H9 (cell line): ENCODE measurements at regions not wholly inside any gene's neighbourhood (a gene's known extent, or its start where the extent isn't known, plus 50 kb on each side); places are given as distances from the start of the nearest gene placed in this dataset.

ENCODE experiments used
- DNase-seq: peaks from one replicate; pipeline ENCODE4 v3.0.0-alpha.2; 2017
- H2AFZ ChIP-seq: one replicate; pipeline ENCODE4 v1.6.1; 2013; ENCODE audit warnings: mild to moderate bottlenecking, low read length, control low read depth, moderate library complexity
- H2AK5ac ChIP-seq: 2 replicates; pipeline ENCODE4 v1.6.1; 2013; ENCODE audit warnings: low read length, control low read depth, mixed read lengths; ENCODE audit not compliant: insufficient read length
- H2BK120ac ChIP-seq: one replicate; pipeline ENCODE4 v1.6.1; 2013; ENCODE audit warnings: low read depth, mild to moderate bottlenecking, low read length, control low read depth, inconsistent platforms; ENCODE audit not compliant: poor library complexity, severe bottlenecking
- H2BK12ac ChIP-seq: 2 replicates; pipeline ENCODE4 v1.6.1; 2013; ENCODE audit warnings: low read length, control low read depth, mixed read lengths, low read depth; ENCODE audit not compliant: insufficient read length
- H2BK15ac ChIP-seq: 2 replicates; pipeline ENCODE4 v1.6.1; 2013; ENCODE audit warnings: low read depth, low read length, control low read depth
- H2BK20ac ChIP-seq: one replicate; pipeline ENCODE4 v1.6.1; 2013; ENCODE audit warnings: low read depth, mild to moderate bottlenecking, low read length, control low read depth, inconsistent platforms; ENCODE audit not compliant: poor library complexity, severe bottlenecking
- H2BK5ac ChIP-seq: 2 replicates; pipeline ENCODE4 v1.6.1; 2013; ENCODE audit warnings: low read length, control low read depth, mixed read lengths; ENCODE audit not compliant: insufficient read length
- H3K14ac ChIP-seq: 2 replicates; pipeline ENCODE4 v1.6.1; 2013; ENCODE audit warnings: low read length, control low read depth; ENCODE audit not compliant: insufficient read depth
- H3K18ac ChIP-seq: 2 replicates; pipeline ENCODE4 v1.6.1; 2013; ENCODE audit warnings: low read depth, mild to moderate bottlenecking, mixed read lengths, low read length, control low read depth; ENCODE audit not compliant: insufficient read length
- H3K23ac ChIP-seq: 2 replicates; pipeline ENCODE4 v1.6.1; 2013; ENCODE audit warnings: low read length, control low read depth, mixed read lengths, low read depth; ENCODE audit not compliant: insufficient read length
- H3K23me2 ChIP-seq: 2 replicates; pipeline ENCODE4 v1.6.1; 2013; ENCODE audit warnings: low read depth, mild to moderate bottlenecking, mixed read lengths, low read length, control low read depth; ENCODE audit not compliant: insufficient read length, poor library complexity, severe bottlenecking
- H3K27ac ChIP-seq: 2 replicates; pipeline ENCODE4 v1.5.1; 2013; ENCODE audit warnings: low read length, control low read depth, mixed read lengths, low read depth; ENCODE audit not compliant: insufficient read length
- H3K27me3 ChIP-seq: 2 replicates; pipeline ENCODE4 v1.6.1; 2013; ENCODE audit warnings: low read length, control low read depth, inconsistent platforms; ENCODE audit not compliant: insufficient read depth
- H3K4ac ChIP-seq: 2 replicates; pipeline ENCODE4 v1.6.1; 2013; ENCODE audit warnings: low read depth, mild to moderate bottlenecking, control low read depth, inconsistent platforms, low read length, moderate library complexity
- H3K4me1 ChIP-seq: 2 replicates; pipeline ENCODE4 v1.6.1; 2013; ENCODE audit warnings: low read length, control low read depth, inconsistent platforms; ENCODE audit not compliant: insufficient read depth
- H3K4me2 ChIP-seq: 2 replicates; pipeline ENCODE4 v1.6.1; 2013; ENCODE audit warnings: low read length, control low read depth, mixed read lengths; ENCODE audit not compliant: insufficient read length, insufficient read depth
- H3K56ac ChIP-seq: 2 replicates; pipeline ENCODE4 v1.6.1; 2013; ENCODE audit warnings: low read depth, mild to moderate bottlenecking, mixed read lengths, low read length, control low read depth; ENCODE audit not compliant: insufficient read length
- H3K79me1 ChIP-seq: 2 replicates; pipeline ENCODE4 v1.6.1; 2013; ENCODE audit warnings: low read depth, mild to moderate bottlenecking, moderate library complexity, low read length, control low read depth, inconsistent platforms; ENCODE audit not compliant: insufficient read depth, poor library complexity, severe bottlenecking
- H3K79me2 ChIP-seq: 2 replicates; pipeline ENCODE4 v1.6.1; 2013; ENCODE audit warnings: low read length, control low read depth, inconsistent platforms; ENCODE audit not compliant: insufficient read depth
- H3K9ac ChIP-seq: 2 replicates; pipeline ENCODE4 v1.6.1; 2013; ENCODE audit warnings: low read length, control low read depth, mixed read lengths; ENCODE audit not compliant: insufficient read length; ENCODE audit errors: extremely low read depth
- H3K9me3 ChIP-seq: one replicate; pipeline ENCODE4 v1.6.1; 2013; ENCODE audit warnings: low read depth, low read length, inconsistent platforms; ENCODE audit not compliant: control insufficient read depth
- H3T11ph ChIP-seq: one replicate; pipeline ENCODE4 v1.6.1; 2013; ENCODE audit warnings: mild to moderate bottlenecking, low read length, control low read depth, inconsistent platforms
- H4K20me1 ChIP-seq: one replicate; pipeline ENCODE4 v1.6.1; 2013; ENCODE audit not compliant: control insufficient read depth, insufficient read length, insufficient read depth
- H4K5ac ChIP-seq: 2 replicates; pipeline ENCODE4 v1.6.1; 2013; ENCODE audit warnings: low read depth, mild to moderate bottlenecking, mixed read lengths, low read length, control low read depth; ENCODE audit not compliant: insufficient read length
- H4K8ac ChIP-seq: replicated peaks from 2 replicates; pipeline ENCODE4 v1.6.1; 2013; ENCODE audit warnings: low read length, control low read depth, mixed read lengths, low read depth; ENCODE audit not compliant: insufficient read length
- H4K91ac ChIP-seq: 2 replicates; pipeline ENCODE4 v1.6.1; 2013; ENCODE audit warnings: low read depth, mild to moderate bottlenecking, moderate library complexity, mixed read lengths, low read length, control low read depth; ENCODE audit not compliant: insufficient read length
- H3K27ac Mint-ChIP-seq, 3 experiments: 2 replicates in 2 of 3; 3 replicates in 1 of 3; pipeline ENCODE4 v1.8.0; 2020 to 2021; ENCODE audit warnings: mixed read lengths in 3 of 3, mild to moderate bottlenecking in 1 of 3, moderate library complexity in 1 of 3
- H3K27me3 Mint-ChIP-seq: 2 replicates; pipeline ENCODE4 v1.8.0; 2021; ENCODE audit warnings: low read depth, mild to moderate bottlenecking, moderate library complexity, mixed read lengths
- H3K36me3 Mint-ChIP-seq, 3 experiments: 2 replicates in 2 of 3; 3 replicates in 1 of 3; pipeline ENCODE4 v1.8.0; 2020 to 2021; ENCODE audit warnings: low read depth in 3 of 3, mixed read lengths in 3 of 3; ENCODE audit not compliant: insufficient read depth in 1 of 3
- H3K4me1 Mint-ChIP-seq, 2 experiments: 2 replicates each; pipeline ENCODE4 v1.8.0; 2020; ENCODE audit warnings: mixed read lengths in 2 of 2
- H3K4me3 Mint-ChIP-seq, 2 experiments: 2 replicates in 1 of 2; 3 replicates in 1 of 2; pipeline ENCODE4 v1.8.0; 2020 to 2021; ENCODE audit warnings: mild to moderate bottlenecking in 2 of 2, mixed read lengths in 2 of 2, moderate library complexity in 1 of 2
- H3K9me3 Mint-ChIP-seq, 2 experiments: 2 replicates in 1 of 2; 3 replicates in 1 of 2; pipeline ENCODE4 v1.8.0; 2020; ENCODE audit warnings: mild to moderate bottlenecking in 2 of 2, mixed read lengths in 2 of 2, moderate library complexity in 1 of 2
- CTCF ChIP-seq: fragments of 200-600 bp; sonication (generic); conservative IDR thresholded peaks from 3 replicates; pipeline ENCODE4 v1.8.0; 2021; ENCODE audit warnings: antibody characterized with exemption, mild to moderate bottlenecking
- WGBS: extraction: QIAGEN DNeasy Blood & Tissue Kit; methylation state at CpG from one replicate; pipeline ENCODE4 v1.1.7; 2013; ENCODE audit warnings: missing lambda C conversion rate, low lambda C conversion rate, mixed read lengths; ENCODE audit not compliant: insufficient read length; ENCODE audit errors: extremely low coverage; 5-methylcytosine and 5-hydroxymethylcytosine counted together

GRCh38 chr3:35392187-35392586, 247.1 kb upstream of the ARPP21 start:
- Mint-ChIP-seq H3K4me3 (no peak overlapping the region), H3K27ac (no peak overlapping the region), H3K9me3 (peaks cover 29 to 36% of the 10 kb centered on the region in 2 experiments), H3K27me3 (no peaks in the 10 kb centered on the region), H3K36me3 (peaks cover 8 to 30% (median 17%) of the 10 kb centered on the region in 3 experiments), H3K4me1 (peaks cover 0 to 5% of the 10 kb centered on the region in 2 experiments; a peak in 1 of 4 replicates)
- Histone ChIP-seq H3K56ac (no peak overlapping the region), H3K4ac (no peak overlapping the region), H2BK12ac (no peak overlapping the region), H2BK15ac (no peak overlapping the region), H3K27ac (no peak overlapping the region), H3K23me2 (no peaks in the 10 kb centered on the region), H3K18ac (no peak overlapping the region), H4K20me1 (no peaks in the 10 kb centered on the region), H3K9me3 (peaks cover 10% of the 10 kb centered on the region), H4K91ac (no peak overlapping the region), H4K5ac (no peak overlapping the region), H3K79me2 (no peaks in the 10 kb centered on the region), H2BK20ac (no peak overlapping the region), H2BK5ac (no peak overlapping the region), H3K79me1 (no peaks in the 10 kb centered on the region), H2AK5ac (no peak overlapping the region), H3K9ac (no peak overlapping the region), H3K27me3 (no peaks in the 10 kb centered on the region), H3K14ac (no peak overlapping the region), H3T11ph (no peak overlapping the region), H4K8ac (no peak overlapping the region), H3K4me1 (no peaks in the 10 kb centered on the region; the same call in 1 of the 2 replicates), H2BK120ac (no peak overlapping the region), H2AFZ (no peak overlapping the region), H3K23ac (no peak overlapping the region), H3K4me2 (no peak overlapping the region)
- no CpG with 5 or more reads among the region's 4 CpGs for WGBS
- TF ChIP-seq CTCF, result no peak
- DNase-seq, result no peak
